T follicular helper cell (primary cell): ENCODE measurements at regions not wholly inside any gene's neighbourhood (a gene's known extent, or its start where the extent isn't known, plus 50 kb on each side); places are given as distances from the start of the nearest gene placed in this dataset.
"Not testable (repeated sequence)": the region's sequence is repeated elsewhere in the genome, so short reads cannot be mapped to it uniquely, and the experiment has no call there.

Source experiments
- DNase-seq: peaks from one replicate; pipeline ENCODE4 v3.0.0-alpha.2; 2020; ENCODE audit warnings: low read depth

- DNase-seq: no peak
Measured at GRCh38 chr2:172259827-172260226, 157.1 kb upstream of the DLX2 start.

- DNase-seq: no peak
Measured at GRCh38 chr2:172260336-172260735, 157.6 kb upstream of the DLX2 start.

- no peak for DNase-seq
Measured at GRCh38 chr2:172261292-172261691, 158.6 kb upstream of the DLX2 start.

GRCh38 chr2:172262486-172262885 is 159.8 kb upstream of the DLX2 start:
- no peak for DNase-seq

- not testable (repeated sequence) for DNase-seq
Measured at GRCh38 chr2:172264820-172265219, 162.1 kb upstream of the DLX2 start.

GRCh38 chr2:172269507-172270244 is 157.7 kb upstream of the ITGA6 start:
- DNase-seq: not testable (repeated sequence)

GRCh38 chr2:172270278-172271079 is 156.9 kb upstream of the ITGA6 start:
- DNase-seq: no peak

GRCh38 chr2:172273910-172274571 is 153.3 kb upstream of the ITGA6 start:
- no peak for DNase-seq

- no peak for DNase-seq
Measured at GRCh38 chr2:172275239-172275638, 152.1 kb upstream of the ITGA6 start.

GRCh38 chr2:172276961-172277360 is 150.4 kb upstream of the ITGA6 start:
- no peak for DNase-seq

- no peak for DNase-seq
Measured at GRCh38 chr2:172278667-172279066, 148.7 kb upstream of the ITGA6 start.

GRCh38 chr2:172279214-172279613 is 148.2 kb upstream of the ITGA6 start:
- no peak for DNase-seq

- DNase-seq: no peak
Measured at GRCh38 chr2:172279813-172280212, 147.6 kb upstream of the ITGA6 start.

GRCh38 chr2:172280571-172281361 is 146.6 kb upstream of the ITGA6 start:
- DNase-seq: no peak

- DNase-seq: no peak
Measured at GRCh38 chr2:172281648-172282570, 145.5 kb upstream of the ITGA6 start.

- no peak for DNase-seq
Measured at GRCh38 chr2:172282944-172283343, 144.4 kb upstream of the ITGA6 start.

GRCh38 chr2:172283476-172283875 is 143.9 kb upstream of the ITGA6 start:
- no peak for DNase-seq

- no peak for DNase-seq
Measured at GRCh38 chr2:172284209-172284608, 143.2 kb upstream of the ITGA6 start.

- DNase-seq: no peak
Measured at GRCh38 chr2:172285010-172285621, 142.3 kb upstream of the ITGA6 start.

- DNase-seq: no peak
Measured at GRCh38 chr2:172285760-172286159, 141.6 kb upstream of the ITGA6 start.
